Left ventricle myocardium inferior (tissue), 1 donor: ENCODE measurements at regions not wholly inside any gene's neighbourhood (a gene's known extent, or its start where the extent isn't known, plus 50 kb on each side); places are given as distances from the start of the nearest gene placed in this dataset.

Experiments
- DNase-seq: peaks from one replicate; pipeline ENCODE4 v3.0.0-alpha.2; 2020
- H3K27ac ChIP-seq: fragments of 200-600 bp; replicated peaks from 2 replicates; pipeline ENCODE4 v1.8.0; 2021
- H3K27me3 ChIP-seq: fragments of 200-600 bp; 2 replicates; pipeline ENCODE4 v1.8.0; 2021; ENCODE audit warnings: low read depth
- H3K36me3 ChIP-seq: fragments of 200-600 bp; 2 replicates; pipeline ENCODE4 v1.8.0; 2021
- H3K4me1 ChIP-seq: fragments of 200-600 bp; 2 replicates; pipeline ENCODE4 v1.8.0; 2021
- H3K4me3 ChIP-seq: fragments of 200-600 bp; 2 replicates; pipeline ENCODE4 v1.8.0; 2021; ENCODE audit warnings: mild to moderate bottlenecking, moderate library complexity
- H3K9me3 ChIP-seq: fragments of 200-600 bp; replicated peaks from 2 replicates; pipeline ENCODE4 v1.8.0; 2021
- CTCF ChIP-seq: fragments of 200-600 bp; IDR thresholded peaks from 2 replicates; pipeline ENCODE4 v1.8.0; 2021; ENCODE audit warnings: antibody characterized with exemption, mild to moderate bottlenecking, borderline replicate concordance
- intact Hi-C: fragments of 100-400 bp; cut with micrococcal nuclease; formaldehyde crosslinking; loops from one replicate; pipeline ENCODE4 v1.11.0; 2022
- donor health status: DM: no; HTN: yes; CAD: no; lungs with severe emphysema.

GRCh38 chr10:37476285-37476684, 350.9 kb downstream of the ANKRD30A start:
- Histone ChIP-seq H3K27me3 (peaks cover 12% of the 10 kb centered on the region), H3K9me3 (no peaks in the 10 kb centered on the region), H3K4me1 (no peaks in the 10 kb centered on the region), H3K4me3 (no peak overlapping the region), H3K27ac (no peak overlapping the region), H3K36me3 (no peaks in the 10 kb centered on the region)
- no peak for DNase-seq
- intact Hi-C loops = no loop called here
- TF ChIP-seq CTCF = no peak

DNA sequence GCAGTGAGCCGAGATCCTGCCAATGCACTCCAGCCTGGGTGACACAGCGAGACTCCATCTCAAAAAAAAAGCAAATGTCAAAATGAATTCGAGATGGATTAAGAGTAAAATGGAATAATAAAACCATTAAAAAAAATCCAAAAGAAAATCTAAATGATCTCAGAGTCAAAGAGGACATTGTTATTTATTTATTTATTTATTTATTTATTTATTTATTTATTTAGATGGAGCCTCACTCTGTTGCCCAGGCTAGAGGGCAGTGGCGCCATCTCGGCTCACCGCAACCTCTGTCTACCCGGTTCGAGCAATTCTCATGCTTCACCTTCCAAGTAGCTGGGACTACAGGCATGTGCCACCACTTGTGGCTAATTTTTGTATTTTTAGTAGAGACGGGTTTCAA, 349.2 kb downstream of the ANKRD30A start:
- no peaks in the 10 kb centered on the region for H3K36me3 ChIP-seq
- H3K27ac ChIP-seq = no peak overlapping the region
- no peak for TF ChIP-seq CTCF
- H3K4me3 ChIP-seq = no peak overlapping the region
- no peaks in the 10 kb centered on the region for H3K9me3 ChIP-seq
- DNase-seq = no peak
- H3K4me1 ChIP-seq = no peaks in the 10 kb centered on the region
- intact Hi-C loops = no loop called here
- peaks cover 12% of the 10 kb centered on the region for H3K27me3 ChIP-seq

- no peak for TF ChIP-seq CTCF
- Histone ChIP-seq H3K9me3 (no peaks in the 10 kb centered on the region), H3K4me3 (no peak overlapping the region)
Measured at GRCh38 chr10:37473906-37474305, 348.5 kb downstream of the ANKRD30A start.

GRCh38 chr10:37467246-37467645, 341.8 kb downstream of the ANKRD30A start:
- no peak for TF ChIP-seq CTCF
- DNase-seq = no peak
- Histone ChIP-seq H3K4me1 (no peaks in the 10 kb centered on the region), H3K27ac (no peak overlapping the region), H3K27me3 (peaks cover 2% of the 10 kb centered on the region), H3K4me3 (no peak overlapping the region), H3K9me3 (no peaks in the 10 kb centered on the region), H3K36me3 (no peaks in the 10 kb centered on the region)
- intact Hi-C loops = no loop called here

More at GRCh38 chr10:37473906-37474305, 348.5 kb downstream of the ANKRD30A start:
- no peaks in the 10 kb centered on the region for H3K4me1 ChIP-seq
- H3K27me3 ChIP-seq = peaks cover 12% of the 10 kb centered on the region
- intact Hi-C loops = no loop called here
- no peaks in the 10 kb centered on the region for H3K36me3 ChIP-seq
- no peak for DNase-seq
- H3K27ac ChIP-seq = no peak overlapping the region

- intact Hi-C loops = no loop called here
- peaks cover 16% of the 10 kb centered on the region for H3K27me3 ChIP-seq
- no peaks in the 10 kb centered on the region for H3K4me1 ChIP-seq
- DNase-seq = no peak
- H3K36me3 ChIP-seq = no peaks in the 10 kb centered on the region
- H3K27ac ChIP-seq = no peak overlapping the region
- no peak for TF ChIP-seq CTCF
- H3K9me3 ChIP-seq = no peaks in the 10 kb centered on the region
- H3K4me3 ChIP-seq = no peak overlapping the region
Measured at GRCh38 chr10:37456456-37456855, 331.1 kb downstream of the ANKRD30A start.

DNA sequence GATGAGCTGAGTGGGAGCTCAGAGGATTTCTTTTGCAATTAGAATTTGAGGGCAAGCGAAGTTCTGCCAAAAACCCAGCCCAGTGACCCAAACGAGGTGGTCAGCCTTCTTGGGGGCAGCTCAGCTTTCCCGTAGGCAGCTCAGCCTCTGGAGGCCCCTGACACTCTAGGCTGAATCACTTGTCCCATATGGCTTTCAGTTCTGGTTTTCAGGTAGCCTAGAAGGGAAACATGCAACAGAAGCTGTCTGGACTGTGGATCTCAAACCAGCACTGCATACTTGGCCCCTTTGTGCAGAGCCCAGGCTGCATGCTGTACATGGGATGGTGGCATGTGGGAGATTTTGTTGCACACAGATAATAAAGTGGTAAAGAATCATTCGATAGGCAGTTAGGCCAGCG, 322.8 kb downstream of the ANKRD30A start:
- H3K36me3 ChIP-seq = no peaks in the 10 kb centered on the region
- intact Hi-C loops = no loop called here
- H3K27me3 ChIP-seq = no peaks in the 10 kb centered on the region
- no peak overlapping the region for H3K27ac ChIP-seq
- H3K9me3 ChIP-seq = no peaks in the 10 kb centered on the region
- DNase-seq = no peak
- no peaks in the 10 kb centered on the region for H3K4me1 ChIP-seq
- H3K4me3 ChIP-seq = no peak overlapping the region
- no peak for TF ChIP-seq CTCF
